ENCODE measurements at regions not wholly inside any gene's neighbourhood (a gene's known extent, or its start where the extent isn't known, plus 50 kb on each side); places are given as distances from the start of the nearest gene placed in this dataset.

DNA sequence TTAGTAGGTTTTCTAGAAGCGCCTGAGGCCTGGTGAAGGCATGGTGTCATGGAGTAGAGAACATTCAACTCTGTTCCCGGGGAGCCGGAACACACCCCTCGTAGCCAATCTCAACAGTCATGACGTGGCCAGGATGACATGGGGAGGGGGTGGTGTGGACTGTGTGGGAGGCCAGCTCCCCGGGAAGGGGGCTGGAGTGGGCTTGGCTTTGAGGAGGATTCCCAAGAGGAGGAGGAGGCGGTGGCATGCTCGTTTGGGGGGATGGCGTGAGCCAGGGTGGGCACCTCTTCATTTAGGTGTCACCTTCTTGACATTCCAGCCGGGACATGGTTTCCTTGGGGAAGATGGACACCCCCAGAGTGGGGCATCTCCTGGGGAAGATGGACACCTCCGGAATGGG, 257.5 kb downstream of the SEC14L1 start:
- no peaks in the 10 kb centered on the region for H3K9me3 ChIP-seq (replicated peaks)
- no peak for DNase-seq
- H3K36me3 ChIP-seq, result peaks cover 18% of the 10 kb centered on the region
- H3K27me3 ChIP-seq, result no peaks in the 10 kb centered on the region
- no peak overlapping the region for H3K4me3 ChIP-seq
- H3K4me1 ChIP-seq, result peaks cover 40% of the 10 kb centered on the region
- H3K27ac ChIP-seq, result no peak overlapping the region

GRCh38 chr17:77399319-77399957, 258.7 kb downstream of the SEC14L1 start:
- Histone ChIP-seq H3K4me3 (no peak overlapping the region), H3K9me3 (replicated peaks) (no peaks in the 10 kb centered on the region), H3K4me1 (peaks cover 28% of the 10 kb centered on the region), H3K27me3 (no peaks in the 10 kb centered on the region), H3K36me3 (peaks cover 18% of the 10 kb centered on the region), H3K27ac (peak overlapping the region; percentile 42; the same call in 1 of the 2 replicates)
- DNase-seq, result no peak

DNA sequence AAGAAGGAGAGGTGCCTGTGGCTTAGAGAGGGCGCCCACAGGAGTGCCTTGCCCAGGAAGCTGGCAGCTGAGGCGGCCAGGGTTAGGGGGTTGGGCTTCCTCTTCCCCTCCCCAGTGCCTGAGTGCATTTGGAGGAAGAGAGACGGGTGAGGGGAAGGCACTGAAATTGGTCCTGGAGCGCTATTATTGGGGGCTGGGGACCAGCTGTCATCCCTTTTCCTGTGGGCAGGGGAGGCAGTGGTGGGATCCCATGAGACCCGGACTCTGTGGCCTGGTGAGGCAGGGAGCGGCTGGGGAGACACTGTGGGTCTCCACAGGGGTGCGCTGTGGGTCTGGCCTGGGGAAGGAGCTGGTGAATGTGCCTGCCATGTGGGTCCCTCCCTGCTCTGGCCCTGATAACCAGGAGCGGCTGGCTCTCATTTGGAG, 259.7 kb downstream of the SEC14L1 start:
- no peak overlapping the region for H3K4me3 ChIP-seq
- H3K27me3 ChIP-seq, result no peaks in the 10 kb centered on the region
- H3K27ac ChIP-seq, result peak overlapping the region; percentile 42
- no peaks in the 10 kb centered on the region for H3K9me3 ChIP-seq (replicated peaks)
- DNase-seq, result peak; percentile 92 to 95
- H3K4me1 ChIP-seq, result peaks cover 19% of the 10 kb centered on the region
- peaks cover 18% of the 10 kb centered on the region for H3K36me3 ChIP-seq

DNA sequence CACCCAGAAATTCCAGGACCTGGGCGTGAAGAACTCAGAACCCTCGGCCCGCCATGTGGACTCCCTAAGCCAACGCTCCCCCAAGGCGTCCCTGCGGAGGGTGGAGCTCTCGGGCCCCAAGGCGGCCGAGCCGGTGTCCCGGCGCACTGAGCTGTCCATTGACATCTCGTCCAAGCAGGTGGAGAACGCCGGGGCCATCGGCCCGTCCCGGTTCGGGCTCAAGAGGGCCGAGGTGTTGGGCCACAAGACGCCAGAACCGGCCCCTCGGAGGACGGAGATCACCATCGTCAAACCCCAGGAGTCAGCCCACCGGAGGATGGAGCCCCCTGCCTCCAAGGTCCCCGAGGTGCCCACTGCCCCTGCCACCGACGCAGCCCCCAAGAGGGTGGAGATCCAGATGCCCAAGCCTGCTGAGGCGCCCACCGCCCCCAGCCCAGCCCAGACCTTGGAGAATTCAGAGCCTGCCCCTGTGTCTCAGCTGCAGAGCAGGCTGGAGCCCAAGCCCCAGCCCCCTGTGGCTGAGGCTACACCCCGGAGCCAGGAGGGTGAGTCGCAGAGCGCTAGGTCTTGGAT, 261.5 kb downstream of the SEC14L1 start:
- Histone ChIP-seq H3K36me3 (peaks cover 20% of the 10 kb centered on the region), H3K4me1 (peaks cover 15% of the 10 kb centered on the region), H3K4me3 (no peak overlapping the region), H3K9me3 (replicated peaks) (no peaks in the 10 kb centered on the region), H3K27ac (no peak overlapping the region), H3K27me3 (no peaks in the 10 kb centered on the region)
- no peak for DNase-seq

DNA sequence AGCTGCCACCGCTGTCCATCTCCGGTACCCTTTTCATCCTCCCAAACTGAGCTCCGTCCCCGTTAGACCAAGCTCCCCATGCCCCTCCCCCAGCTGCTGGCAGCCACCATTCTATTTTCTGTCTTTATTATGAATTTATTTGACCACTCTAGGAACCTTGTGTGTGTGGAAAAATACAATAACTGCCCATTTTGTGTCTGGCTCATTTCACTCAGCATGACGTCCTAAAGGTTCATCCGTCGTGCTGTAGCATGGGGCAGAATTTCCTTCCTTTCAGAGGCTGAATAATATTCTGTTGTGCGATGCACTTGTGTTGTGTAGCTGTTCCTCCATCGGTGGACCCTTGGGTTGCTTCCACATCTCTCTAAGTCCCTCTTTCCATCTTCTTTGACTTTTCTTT, 263.1 kb downstream of the SEC14L1 start:
- no peak overlapping the region for H3K27ac ChIP-seq
- H3K4me1 ChIP-seq, result peaks cover 31% of the 10 kb centered on the region
- DNase-seq, result no peak
- H3K27me3 ChIP-seq, result no peaks in the 10 kb centered on the region
- no peak overlapping the region for H3K4me3 ChIP-seq
- peaks cover 20% of the 10 kb centered on the region for H3K36me3 ChIP-seq
- H3K9me3 ChIP-seq (replicated peaks), result no peaks in the 10 kb centered on the region

- Histone ChIP-seq H3K27ac (no peak overlapping the region), H3K4me1 (peaks cover 29% of the 10 kb centered on the region), H3K9me3 (replicated peaks) (no peaks in the 10 kb centered on the region), H3K4me3 (no peak overlapping the region), H3K27me3 (no peaks in the 10 kb centered on the region), H3K36me3 (peaks cover 14% of the 10 kb centered on the region)
- peak in 1 of 2 experiments; percentile 8 for DNase-seq
These were observed 264.2 kb downstream of the SEC14L1 start for GRCh38 chr17:77404812-77405581.

- no peaks in the 10 kb centered on the region for H3K9me3 ChIP-seq (replicated peaks)
- H3K36me3 ChIP-seq, result peaks cover 14% of the 10 kb centered on the region
- H3K27ac ChIP-seq, result no peak overlapping the region
- H3K4me3 ChIP-seq, result no peak overlapping the region
- H3K4me1 ChIP-seq, result peaks cover 33% of the 10 kb centered on the region
- DNase-seq, result no peak
- no peaks in the 10 kb centered on the region for H3K27me3 ChIP-seq
These were observed 265.3 kb downstream of the SEC14L1 start for GRCh38 chr17:77405867-77406732.

- no peaks in the 10 kb centered on the region for H3K27me3 ChIP-seq
- peak in 1 of 2 experiments; percentile 10 for DNase-seq
- peaks cover 40% of the 10 kb centered on the region for H3K4me1 ChIP-seq
- peaks cover 8% of the 10 kb centered on the region for H3K36me3 ChIP-seq
- H3K27ac ChIP-seq, result peak overlapping the region; percentile 1; the same call in 1 of the 2 replicates
- H3K9me3 ChIP-seq (replicated peaks), result no peaks in the 10 kb centered on the region
- no peak overlapping the region for H3K4me3 ChIP-seq
These were observed 266.8 kb downstream of the SEC14L1 start for GRCh38 chr17:77407321-77408277.

- DNase-seq, result peak in 1 of 2 experiments; percentile 45
- H3K27me3 ChIP-seq, result no peaks in the 10 kb centered on the region
These were observed 267.5 kb downstream of the SEC14L1 start for GRCh38 chr17:77408284-77408683.

DNA sequence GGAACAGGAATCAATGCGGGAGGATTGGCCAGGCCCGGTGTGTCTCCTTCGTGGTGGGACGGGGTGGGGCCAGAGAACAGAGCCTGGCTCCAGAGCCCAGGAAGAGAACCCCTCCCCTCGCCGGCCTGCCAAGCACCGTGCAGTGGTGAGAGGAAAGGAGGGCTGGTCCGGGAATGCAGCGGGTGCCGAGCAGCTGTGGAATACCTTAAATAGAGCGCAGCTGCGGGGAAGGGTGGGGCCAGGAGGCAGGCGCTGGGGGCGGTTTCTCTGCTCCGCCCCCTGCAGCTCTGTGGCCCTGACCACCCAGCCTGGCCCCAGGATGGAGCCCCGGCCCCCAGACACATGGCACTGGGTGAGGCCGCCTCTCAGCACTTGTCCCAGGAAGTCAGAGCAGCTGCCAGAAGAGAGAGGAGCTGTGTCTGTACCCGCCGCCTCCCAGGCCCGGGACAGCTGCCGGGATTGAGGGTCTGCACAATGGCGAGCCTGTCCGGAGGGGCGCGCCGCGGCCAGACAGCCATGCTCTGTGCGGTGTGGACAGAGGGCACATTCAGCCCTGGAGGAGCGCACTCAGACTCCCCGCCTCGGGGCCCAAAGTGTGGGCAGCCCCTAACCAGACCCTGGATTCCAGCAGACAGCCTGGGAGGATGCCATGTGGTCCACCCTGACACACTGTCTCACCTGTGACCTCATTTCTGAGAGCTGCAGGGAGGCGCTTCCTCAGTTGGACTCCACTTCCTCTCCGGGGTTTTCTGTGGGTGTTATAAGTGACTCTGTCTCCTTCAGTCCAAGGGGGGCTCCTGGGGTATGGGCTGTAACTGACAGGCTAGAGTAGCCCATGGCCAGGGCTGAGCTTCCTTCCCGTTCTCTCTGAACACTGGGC, 268.8 kb downstream of the SEC14L1 start:
- peak; percentile 100 for DNase-seq
- Histone ChIP-seq H3K4me1 (peaks cover 40% of the 10 kb centered on the region), H3K27me3 (no peaks in the 10 kb centered on the region), H3K36me3 (peaks cover 11% of the 10 kb centered on the region), H3K9me3 (replicated peaks) (no peaks in the 10 kb centered on the region), H3K27ac (peak overlapping the region; percentile 95), H3K4me3 (peak overlapping the region; percentile 15)

More at GRCh38 chr17:77408284-77408683, 267.5 kb downstream of the SEC14L1 start:
- peaks cover 40% of the 10 kb centered on the region for H3K4me1 ChIP-seq
- peaks cover 9% of the 10 kb centered on the region for H3K36me3 ChIP-seq
- H3K4me3 ChIP-seq, result no peak overlapping the region
- no peaks in the 10 kb centered on the region for H3K9me3 ChIP-seq (replicated peaks)
- H3K27ac ChIP-seq, result peak overlapping the region; percentile 95; the same call in 1 of the 2 replicates

DNA sequence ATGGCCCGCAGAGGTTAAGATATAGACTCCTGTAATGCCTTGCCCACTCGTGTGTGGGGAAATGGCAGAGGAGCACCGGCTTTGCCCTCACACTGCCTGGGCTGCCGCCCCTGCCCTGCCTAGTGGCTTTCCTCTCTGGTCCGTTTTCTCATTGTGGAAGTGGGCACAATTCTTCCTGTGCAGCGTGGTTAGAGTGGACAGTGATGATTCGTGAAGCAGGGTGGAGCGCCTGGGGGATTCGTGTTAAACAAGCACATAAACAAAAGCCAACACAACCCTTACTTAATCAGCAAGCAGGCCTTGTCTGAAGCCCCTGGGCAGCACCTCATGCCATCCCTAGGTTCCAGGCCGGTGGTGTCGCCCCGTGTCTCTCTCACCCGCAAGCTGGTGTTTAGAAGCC, 269.7 kb downstream of the SEC14L1 start:
- Histone ChIP-seq H3K4me1 (peaks cover 40% of the 10 kb centered on the region), H3K9me3 (replicated peaks) (no peaks in the 10 kb centered on the region), H3K27me3 (no peaks in the 10 kb centered on the region), H3K36me3 (peaks cover 15% of the 10 kb centered on the region), H3K4me3 (no peak overlapping the region), H3K27ac (peak overlapping the region; percentile 95)
- DNase-seq, result peak in 1 of 2 experiments; percentile 21

DNA sequence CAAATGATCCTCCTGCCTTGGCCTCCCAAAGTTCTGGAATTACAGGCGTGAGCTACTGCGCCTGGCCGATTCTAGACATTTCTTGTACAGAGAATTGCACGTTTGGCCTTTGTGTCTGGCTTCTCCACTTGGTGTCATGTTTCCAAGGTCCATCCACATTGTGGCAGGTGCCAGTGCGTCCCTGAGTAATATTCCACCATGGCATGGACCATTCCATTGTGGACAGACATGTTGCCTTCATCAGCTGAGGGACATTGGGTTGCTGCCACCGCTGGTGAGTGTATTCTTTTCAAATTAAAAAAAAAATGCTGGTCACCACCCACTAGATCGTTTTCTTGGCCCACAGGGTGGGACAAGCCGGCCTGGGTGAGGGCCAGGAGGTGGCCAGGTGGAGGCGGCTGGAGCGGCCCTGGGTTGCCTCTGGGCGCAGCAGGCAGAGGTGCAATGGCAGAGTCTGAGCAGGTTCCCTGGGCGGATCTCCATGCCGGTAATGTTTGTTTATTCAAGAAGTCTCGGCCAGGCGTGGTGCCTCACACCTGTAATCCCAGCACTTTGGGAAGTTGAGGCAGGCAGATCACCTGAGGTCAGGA, 274.1 kb downstream of the SEC14L1 start:
- H3K27ac ChIP-seq, result no peak overlapping the region
- no peak for DNase-seq
- no peaks in the 10 kb centered on the region for H3K27me3 ChIP-seq
- H3K4me3 ChIP-seq, result no peak overlapping the region
- no peaks in the 10 kb centered on the region for H3K9me3 ChIP-seq (replicated peaks)
- H3K4me1 ChIP-seq, result peaks cover 31% of the 10 kb centered on the region
- H3K36me3 ChIP-seq, result peaks cover 20% of the 10 kb centered on the region
